Adrenal gland (tissue), 5 donors: ENCODE measurements at regions not wholly inside any gene's neighbourhood (a gene's known extent, or its start where the extent isn't known, plus 50 kb on each side); places are given as distances from the start of the nearest gene placed in this dataset.

ENCODE experiments used
- POLR2A ChIP-seq, 2 donors: fragments of 450-650 bp; IDR thresholded peaks; one replicate each; pipeline ENCODE4 v1.6.1; 2017; ENCODE audit warnings: antibody characterized with exemption in 2 of 2, mild to moderate bottlenecking in 2 of 2, moderate library complexity in 1 of 2
- TF ChIP-seq, protein P1 (sequence below), 6 experiments: fragments of 450-650 bp in 4 of 6; fragments of 200-600 bp in 2 of 6; sonication (generic) in 1 of 6; IDR thresholded peaks; 1 replicate in 5 of 6; 2 replicates in 1 of 6; pipeline versions ENCODE4 v1.5.1 to v1.8.0; 2016 to 2021; ENCODE audit warnings: antibody characterized with exemption in 6 of 6, mild to moderate bottlenecking in 2 of 6, moderate library complexity in 1 of 6
- donor health status: DM: no; HTN: no; CAD: no.

DNA sequence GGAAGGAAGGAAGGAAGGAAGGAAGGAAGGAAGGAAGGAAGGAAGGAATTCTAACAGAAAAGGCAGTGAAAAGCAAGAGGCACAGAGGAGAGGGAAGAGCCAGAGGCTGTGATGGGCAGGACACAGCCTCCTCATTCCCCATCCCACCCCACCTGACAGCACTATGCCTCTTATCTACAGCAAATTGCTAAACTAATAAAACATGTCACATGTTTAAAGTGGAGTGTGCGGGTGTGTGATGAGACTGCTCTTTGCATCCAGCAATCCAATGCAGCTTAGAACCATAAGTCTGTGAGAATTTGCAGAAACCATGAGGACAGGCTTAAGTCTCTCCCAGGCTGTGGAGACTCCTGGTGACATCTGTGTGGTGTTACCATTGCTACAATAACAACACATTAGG is 108.4 kb upstream of the ALK start:
- TF ChIP-seq, protein P1, sequence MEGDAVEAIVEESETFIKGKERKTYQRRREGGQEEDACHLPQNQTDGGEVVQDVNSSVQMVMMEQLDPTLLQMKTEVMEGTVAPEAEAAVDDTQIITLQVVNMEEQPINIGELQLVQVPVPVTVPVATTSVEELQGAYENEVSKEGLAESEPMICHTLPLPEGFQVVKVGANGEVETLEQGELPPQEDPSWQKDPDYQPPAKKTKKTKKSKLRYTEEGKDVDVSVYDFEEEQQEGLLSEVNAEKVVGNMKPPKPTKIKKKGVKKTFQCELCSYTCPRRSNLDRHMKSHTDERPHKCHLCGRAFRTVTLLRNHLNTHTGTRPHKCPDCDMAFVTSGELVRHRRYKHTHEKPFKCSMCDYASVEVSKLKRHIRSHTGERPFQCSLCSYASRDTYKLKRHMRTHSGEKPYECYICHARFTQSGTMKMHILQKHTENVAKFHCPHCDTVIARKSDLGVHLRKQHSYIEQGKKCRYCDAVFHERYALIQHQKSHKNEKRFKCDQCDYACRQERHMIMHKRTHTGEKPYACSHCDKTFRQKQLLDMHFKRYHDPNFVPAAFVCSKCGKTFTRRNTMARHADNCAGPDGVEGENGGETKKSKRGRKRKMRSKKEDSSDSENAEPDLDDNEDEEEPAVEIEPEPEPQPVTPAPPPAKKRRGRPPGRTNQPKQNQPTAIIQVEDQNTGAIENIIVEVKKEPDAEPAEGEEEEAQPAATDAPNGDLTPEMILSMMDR (IDR thresholded peaks at IDR 0.05), result no peak
- TF ChIP-seq POLR2A (IDR thresholded peaks at IDR 0.05), result no peak
